AG10803 (cell line): ENCODE measurements at regions not wholly inside any gene's neighbourhood (a gene's known extent, or its start where the extent isn't known, plus 50 kb on each side); places are given as distances from the start of the nearest gene placed in this dataset.

ENCODE experiments used
- DNase-seq: peaks from one replicate; pipeline ENCODE4 v3.0.0; 2010; ENCODE audit warnings: low read depth
- H3K4me3 ChIP-seq: 2 replicates; pipeline ENCODE4 v1.5.1; 2011; ENCODE audit warnings: mild to moderate bottlenecking, low read length, control low read depth
- TF ChIP-seq, protein P1 (sequence below): conservative IDR thresholded peaks from 2 replicates; pipeline ENCODE4 v1.5.1; 2011; ENCODE audit warnings: mild to moderate bottlenecking, low read length, control low read depth, inconsistent platforms

GRCh38 chr4:37741564-37741963 lies 55.4 kb upstream of the RELL1 start:
- TF ChIP-seq, protein P1, sequence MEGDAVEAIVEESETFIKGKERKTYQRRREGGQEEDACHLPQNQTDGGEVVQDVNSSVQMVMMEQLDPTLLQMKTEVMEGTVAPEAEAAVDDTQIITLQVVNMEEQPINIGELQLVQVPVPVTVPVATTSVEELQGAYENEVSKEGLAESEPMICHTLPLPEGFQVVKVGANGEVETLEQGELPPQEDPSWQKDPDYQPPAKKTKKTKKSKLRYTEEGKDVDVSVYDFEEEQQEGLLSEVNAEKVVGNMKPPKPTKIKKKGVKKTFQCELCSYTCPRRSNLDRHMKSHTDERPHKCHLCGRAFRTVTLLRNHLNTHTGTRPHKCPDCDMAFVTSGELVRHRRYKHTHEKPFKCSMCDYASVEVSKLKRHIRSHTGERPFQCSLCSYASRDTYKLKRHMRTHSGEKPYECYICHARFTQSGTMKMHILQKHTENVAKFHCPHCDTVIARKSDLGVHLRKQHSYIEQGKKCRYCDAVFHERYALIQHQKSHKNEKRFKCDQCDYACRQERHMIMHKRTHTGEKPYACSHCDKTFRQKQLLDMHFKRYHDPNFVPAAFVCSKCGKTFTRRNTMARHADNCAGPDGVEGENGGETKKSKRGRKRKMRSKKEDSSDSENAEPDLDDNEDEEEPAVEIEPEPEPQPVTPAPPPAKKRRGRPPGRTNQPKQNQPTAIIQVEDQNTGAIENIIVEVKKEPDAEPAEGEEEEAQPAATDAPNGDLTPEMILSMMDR = no peak
- H3K4me3 ChIP-seq = no peak overlapping the region
- DNase-seq = no peak

GRCh38 chr4:37740546-37740945 lies 54.4 kb upstream of the RELL1 start:
- TF ChIP-seq, protein P1 = no peak
- no peak for DNase-seq
- no peak overlapping the region for H3K4me3 ChIP-seq

GRCh38 chr4:37737466-37737865 lies 51.3 kb upstream of the RELL1 start:
- DNase-seq = peak; percentile 47
- TF ChIP-seq, protein P1 = no peak

More at GRCh38 chr4:37737466-37737865, 51.3 kb upstream of the RELL1 start:
- H3K4me3 ChIP-seq = no peak overlapping the region
